GM18502 (cell line): ENCODE measurements at regions not wholly inside any gene's neighbourhood (a gene's known extent, or its start where the extent isn't known, plus 50 kb on each side); places are given as distances from the start of the nearest gene placed in this dataset.

ENCODE experiments used
- ATAC-seq: cut with Tn5 transposase; IDR thresholded peaks from one replicate; pipeline ENCODE4 v1.9.1; 2021; ENCODE audit warnings: mild to moderate bottlenecking; ENCODE audit not compliant: unreplicated experiment, poor library complexity

- ATAC-seq: no peak
These were observed 73.6 kb downstream of the SIPA1L2 start for GRCh38 chr1:232556351-232556750.

- ATAC-seq: no peak
These were observed 74.3 kb downstream of the SIPA1L2 start for GRCh38 chr1:232555494-232556210.

- no peak for ATAC-seq
These were observed 75.5 kb downstream of the SIPA1L2 start for GRCh38 chr1:232554409-232554808.

- no peak for ATAC-seq
These were observed 76.1 kb downstream of the SIPA1L2 start for GRCh38 chr1:232553809-232554208.

GRCh38 chr1:232553050-232553754 is 76.7 kb downstream of the SIPA1L2 start:
- ATAC-seq: no peak

- ATAC-seq: no peak
These were observed 78.5 kb downstream of the SIPA1L2 start for GRCh38 chr1:232551386-232551785.

GRCh38 chr1:232550007-232550406 is 79.9 kb downstream of the SIPA1L2 start:
- ATAC-seq: no peak

GRCh38 chr1:232548691-232549090 is 81.2 kb downstream of the SIPA1L2 start:
- ATAC-seq: no peak

- ATAC-seq: no peak
These were observed 81.9 kb downstream of the SIPA1L2 start for GRCh38 chr1:232547938-232548484.

GRCh38 chr1:232542633-232543593 is 87.0 kb downstream of the SIPA1L2 start:
- no peak for ATAC-seq

GRCh38 chr1:232538943-232539302 is 91.0 kb downstream of the SIPA1L2 start:
- ATAC-seq: no peak

GRCh38 chr1:232538224-232538942 is 91.5 kb downstream of the SIPA1L2 start:
- no peak for ATAC-seq

- no peak for ATAC-seq
These were observed 95.1 kb downstream of the SIPA1L2 start for GRCh38 chr1:232534552-232535517.

- no peak for ATAC-seq
These were observed 96.6 kb downstream of the SIPA1L2 start for GRCh38 chr1:232533328-232533727.

GRCh38 chr1:232532901-232533300 is 97.0 kb downstream of the SIPA1L2 start:
- ATAC-seq: no peak

- no peak for ATAC-seq
These were observed 98.6 kb downstream of the SIPA1L2 start for GRCh38 chr1:232531291-232531690.

- no peak for ATAC-seq
These were observed 100.2 kb downstream of the SIPA1L2 start for GRCh38 chr1:232529747-232530146.

GRCh38 chr1:232528472-232529089 is 101.4 kb downstream of the SIPA1L2 start:
- ATAC-seq: no peak
